Stimulated activated CD4-positive, alpha-beta T cell treated with anti-CD3 and anti-CD28 coated beads, Interleukin-12 subunit alpha, Interleukin-12 subunit beta, amount 100 ng/mL, for 4 hours (primary cell): ENCODE measurements at regions not wholly inside any gene's neighbourhood (a gene's known extent, or its start where the extent isn't known, plus 50 kb on each side); places are given as distances from the start of the nearest gene placed in this dataset.

ENCODE experiments used
- DNase-seq: peaks from one replicate; pipeline ENCODE4 v3.0.0-alpha.2; 2020

- DNase-seq, result no peak
Observed at GRCh38 chr14:28055008-28055407, 711.6 kb upstream of the FOXG1 start.

GRCh38 chr14:28057359-28058296, 709.0 kb upstream of the FOXG1 start:
- DNase-seq, result no peak

DNA sequence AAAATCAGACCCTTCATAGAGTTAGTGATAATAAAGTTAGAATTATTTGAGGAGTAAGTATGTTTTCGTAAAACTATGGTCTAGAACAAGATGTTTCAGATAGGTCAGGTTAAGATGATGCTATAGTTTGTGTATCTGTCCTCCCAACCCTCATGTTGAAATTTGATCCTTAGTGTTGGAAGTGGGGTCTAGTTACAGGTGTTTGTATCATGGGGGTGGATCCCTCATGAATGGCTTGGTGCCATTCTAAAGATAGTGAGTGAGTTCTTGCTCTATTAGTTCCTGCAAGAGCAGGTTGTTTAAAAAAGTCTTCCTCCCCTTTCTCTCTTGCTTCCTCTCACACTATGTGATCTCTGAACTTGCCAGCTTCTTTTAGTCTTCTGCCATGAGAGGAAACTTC, 707.3 kb upstream of the FOXG1 start:
- no peak for DNase-seq

GRCh38 chr14:28061006-28061405, 705.6 kb upstream of the FOXG1 start:
- DNase-seq, result no peak

DNA sequence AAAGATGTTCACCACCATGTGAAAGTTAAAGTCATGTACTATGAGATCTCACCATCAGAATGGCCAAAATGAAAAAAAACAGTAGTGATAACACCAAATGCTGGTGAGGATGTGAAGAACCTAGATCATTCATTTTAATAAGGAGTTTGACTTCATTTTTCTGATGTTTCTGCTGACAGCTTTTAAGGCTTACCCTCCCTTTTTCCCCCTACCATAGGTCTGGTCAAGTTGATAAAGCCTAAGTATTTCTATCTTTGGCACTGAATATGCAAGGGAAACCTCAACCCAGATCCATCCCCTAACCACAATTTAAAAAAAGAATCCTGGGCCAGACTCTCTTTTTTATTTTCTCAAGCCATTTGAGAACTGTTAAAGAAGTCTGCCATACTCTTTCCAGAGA, 689.6 kb upstream of the FOXG1 start:
- no peak for DNase-seq

DNA sequence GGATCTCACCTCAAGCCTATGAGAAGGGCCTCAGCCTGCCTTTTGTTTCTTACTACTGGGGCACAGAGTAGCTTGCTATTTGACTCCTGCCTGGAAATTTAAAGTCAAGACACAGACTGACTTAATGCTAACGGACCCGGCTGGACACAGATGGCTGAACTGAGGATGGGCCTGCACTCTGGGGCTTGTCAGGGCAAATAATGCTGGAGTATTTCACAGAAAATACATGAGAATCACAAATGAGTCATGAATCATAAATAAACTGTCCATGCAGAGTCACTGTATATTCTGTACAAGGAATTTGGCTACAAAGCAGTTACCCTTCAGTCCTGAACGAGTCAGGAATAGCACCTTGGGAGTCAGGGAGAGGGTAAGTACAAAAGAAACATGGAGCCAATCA, 683.2 kb upstream of the FOXG1 start:
- DNase-seq, result no peak

DNA sequence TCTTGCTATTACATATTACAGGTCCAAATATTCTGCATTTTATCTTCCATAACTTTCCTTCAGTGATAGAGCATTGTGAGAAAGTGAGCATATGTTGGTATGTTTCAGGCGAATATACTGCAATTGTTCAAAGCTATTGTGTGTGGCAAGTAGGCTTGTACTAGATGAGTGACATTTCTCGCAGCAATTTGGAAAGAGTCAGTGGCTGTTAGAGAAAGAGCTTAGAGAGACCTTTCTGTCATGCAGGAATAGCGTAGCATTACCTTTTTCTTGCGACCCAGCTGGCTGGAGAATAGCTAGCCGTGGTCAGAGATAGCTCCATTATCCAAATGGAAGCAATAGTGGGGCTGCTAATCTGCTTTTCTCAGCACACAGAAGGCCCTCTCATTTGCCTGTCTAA, 678.5 kb upstream of the FOXG1 start:
- DNase-seq, result no peak

- no peak for DNase-seq
Observed at GRCh38 chr14:28097585-28097984, 669.0 kb upstream of the FOXG1 start.

GRCh38 chr14:28098856-28099255, 667.7 kb upstream of the FOXG1 start:
- DNase-seq, result no peak

DNA sequence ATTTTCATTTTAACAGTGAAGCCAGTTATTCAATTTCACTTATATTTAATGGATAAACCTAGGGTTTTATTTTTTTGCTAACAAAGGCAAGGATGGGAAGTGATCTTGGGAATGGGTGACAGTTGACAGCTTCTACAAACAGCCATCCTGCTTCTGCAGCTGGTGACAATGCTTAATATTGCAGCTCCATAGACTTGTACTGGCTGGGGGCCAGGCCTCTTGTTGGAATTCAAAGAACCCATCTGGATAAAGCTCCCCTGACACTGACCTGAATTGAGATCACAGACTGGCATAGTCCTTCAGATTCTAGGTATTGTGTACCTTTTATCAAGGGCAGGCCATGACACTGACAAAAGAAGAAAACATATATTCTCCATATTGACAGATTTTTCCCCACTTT, 664.6 kb upstream of the FOXG1 start:
- no peak for DNase-seq

GRCh38 chr14:28102814-28103213, 663.8 kb upstream of the FOXG1 start:
- DNase-seq, result no peak

DNA sequence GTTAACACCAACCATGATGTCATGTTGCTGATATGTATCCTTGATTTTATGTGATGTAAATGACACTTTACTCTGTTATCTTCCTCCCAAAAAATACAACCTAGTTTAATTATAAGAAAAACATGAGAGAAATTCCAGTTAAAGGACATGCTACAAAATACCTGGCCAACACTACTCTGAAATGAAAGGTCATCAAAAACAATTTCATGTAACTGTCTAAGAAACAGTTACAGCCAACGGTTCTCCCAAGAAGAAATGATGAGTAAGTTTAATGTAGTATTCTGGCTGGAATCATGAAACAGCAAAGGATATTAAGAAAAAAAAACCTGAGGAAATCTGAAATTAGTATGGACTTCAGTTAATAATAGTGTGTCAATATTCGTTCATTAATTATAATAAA, 653.3 kb upstream of the FOXG1 start:
- no peak for DNase-seq

DNA sequence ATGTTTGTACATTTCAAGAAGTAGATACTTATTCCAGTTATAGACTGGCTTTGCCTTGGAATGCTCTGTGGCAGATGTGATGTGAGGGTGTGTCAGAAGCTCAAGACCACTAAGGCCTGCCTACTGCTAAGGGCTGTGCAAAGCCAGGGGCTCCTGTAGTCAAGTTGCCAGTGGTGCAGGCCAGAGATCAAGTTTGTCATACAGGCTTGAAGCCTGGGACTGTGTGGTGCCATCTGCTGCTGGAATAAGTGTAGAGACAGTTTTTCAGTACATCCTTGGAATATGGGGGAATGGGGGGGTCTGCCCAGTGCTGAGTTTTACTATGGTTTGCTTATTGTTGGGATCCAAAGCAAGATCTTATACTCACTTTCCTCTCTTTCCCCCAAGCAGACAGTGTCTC, 649.9 kb upstream of the FOXG1 start:
- no peak for DNase-seq

- DNase-seq, result no peak
Observed at GRCh38 chr14:28119849-28120248, 646.7 kb upstream of the FOXG1 start.

GRCh38 chr14:28120391-28120790, 646.2 kb upstream of the FOXG1 start:
- DNase-seq, result no peak

DNA sequence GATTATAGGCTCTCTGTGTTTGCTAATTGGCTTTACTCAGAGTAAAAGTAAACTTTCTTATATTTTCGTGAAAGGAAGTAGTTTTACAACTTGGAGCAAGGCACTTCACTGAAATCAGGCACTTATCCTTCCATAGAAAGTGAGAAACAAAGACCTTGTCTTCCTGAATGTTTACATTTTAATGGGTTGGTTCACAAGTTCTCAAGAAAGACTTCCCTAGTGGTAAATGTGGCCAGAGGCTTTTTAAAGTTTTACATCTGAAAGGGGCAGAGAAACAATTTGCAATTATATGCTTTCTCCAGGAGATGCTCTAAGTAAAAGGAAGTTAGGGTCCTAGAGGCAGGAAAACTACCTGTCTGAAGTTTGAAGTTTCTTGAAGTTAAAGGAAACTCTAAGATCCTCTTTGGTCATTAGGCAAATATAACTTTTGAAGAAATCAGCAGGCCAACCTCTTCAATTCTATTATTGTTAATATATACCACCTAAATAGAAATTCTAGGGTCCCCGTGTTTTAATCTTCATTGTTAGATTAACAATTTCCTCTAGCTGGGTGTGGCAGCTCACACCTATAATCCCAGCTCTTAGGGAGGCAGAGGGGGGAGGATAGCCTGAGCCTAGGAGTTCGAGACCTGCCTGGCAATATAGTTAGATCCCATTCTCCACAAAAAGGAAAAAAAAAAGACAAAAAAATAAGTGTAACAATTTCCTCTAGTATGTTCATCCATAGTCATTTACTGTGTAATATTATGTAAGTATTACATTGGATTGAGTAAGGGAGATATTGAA, 644.9 kb upstream of the FOXG1 start:
- DNase-seq, result no peak

DNA sequence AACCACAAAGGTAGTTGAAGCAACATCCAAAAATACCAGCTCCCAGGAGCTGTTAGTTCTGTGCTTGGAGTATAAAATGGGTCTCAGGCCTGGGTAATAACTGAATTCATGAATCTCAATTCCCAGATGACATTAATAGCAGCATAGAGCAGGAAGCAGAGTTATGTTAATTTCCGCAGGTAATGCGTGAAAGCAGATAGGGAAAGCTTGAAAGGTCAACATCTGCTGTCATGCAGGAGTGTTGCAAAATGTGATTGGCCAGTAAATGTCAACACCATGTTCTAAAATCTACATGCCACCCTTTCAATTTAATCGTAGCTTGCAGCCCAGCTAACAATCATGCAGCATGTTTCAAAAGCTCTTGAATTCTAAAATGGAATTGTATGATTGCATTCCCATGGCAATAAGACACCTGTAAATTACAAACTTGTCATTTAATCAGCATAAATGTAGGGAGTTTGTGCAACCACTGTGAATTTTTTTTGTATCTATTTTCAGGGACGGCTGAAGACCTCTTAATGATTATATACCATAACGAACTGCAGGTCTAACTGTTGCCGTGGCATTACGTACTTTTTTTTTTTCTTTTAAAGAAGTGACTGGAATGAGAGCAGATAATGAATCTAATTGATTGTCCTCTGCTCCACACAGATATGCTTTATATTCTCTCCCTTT, 635.8 kb upstream of the FOXG1 start:
- DNase-seq, result no peak

DNA sequence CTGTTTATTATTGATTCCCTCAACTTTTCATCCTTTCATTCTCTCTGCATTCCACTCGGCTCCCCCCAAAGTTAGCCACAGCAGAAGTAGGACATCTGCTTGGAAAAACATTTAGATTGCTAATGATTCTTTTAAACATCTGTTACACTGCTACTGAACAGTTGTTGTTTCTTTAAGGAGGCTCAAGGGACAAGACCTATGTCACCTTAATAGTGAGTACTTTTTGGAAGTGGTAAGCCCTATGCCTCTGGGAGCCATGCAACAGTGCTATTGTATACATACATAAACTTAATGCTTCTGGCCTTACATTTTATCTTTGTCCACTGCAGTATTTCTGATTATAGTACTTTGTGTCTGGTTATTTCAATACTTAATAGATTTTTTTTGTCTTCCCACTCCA, 628.2 kb upstream of the FOXG1 start:
- DNase-seq, result no peak

DNA sequence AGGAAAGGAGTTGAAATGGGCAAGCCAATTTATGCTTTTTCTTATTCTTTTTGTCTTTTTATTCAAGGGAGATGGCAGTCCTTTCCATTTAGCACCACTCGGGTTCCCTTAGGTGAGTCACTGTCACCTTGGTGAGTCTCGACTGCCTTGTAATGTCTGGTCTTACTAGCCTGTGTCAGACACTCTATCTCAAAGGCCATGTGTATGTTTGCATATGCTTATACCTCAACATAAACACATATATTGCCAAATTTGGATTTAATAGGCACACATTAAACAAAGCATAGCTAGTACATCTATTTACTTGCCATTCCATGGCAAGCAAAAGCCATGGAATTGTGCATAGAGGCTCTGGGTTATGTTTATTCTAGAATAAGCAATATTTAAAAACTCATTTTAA, 624.9 kb upstream of the FOXG1 start:
- DNase-seq, result no peak

DNA sequence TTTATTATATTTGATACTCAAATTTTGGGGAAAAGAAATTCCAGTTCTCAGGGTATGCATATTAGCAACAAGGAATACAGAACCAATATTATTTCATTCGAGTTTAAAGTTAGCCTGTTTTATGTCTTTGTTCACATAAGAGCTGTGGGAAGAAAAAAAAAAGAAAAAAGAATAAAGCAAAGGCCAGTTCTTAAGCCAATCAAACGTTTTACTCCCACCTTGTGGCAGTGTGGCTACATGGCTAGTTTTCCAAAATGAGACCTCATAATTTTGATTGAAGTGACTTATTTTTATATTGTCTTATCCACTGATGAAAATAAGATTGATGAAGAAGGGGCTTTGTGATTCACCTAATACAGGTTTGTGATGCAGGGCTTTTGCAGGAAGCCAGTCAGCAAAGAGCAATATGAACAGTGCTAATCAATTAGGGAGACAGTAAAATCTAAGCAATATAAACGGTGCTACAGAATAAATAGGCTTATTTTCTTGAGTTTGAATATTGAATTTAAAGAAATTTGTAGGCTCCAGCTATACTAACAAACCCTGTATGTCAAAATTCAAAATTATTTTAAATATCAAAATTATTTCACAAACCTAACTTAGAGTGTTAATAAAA, 624.1 kb upstream of the FOXG1 start:
- no peak for DNase-seq

GRCh38 chr14:28143316-28143715, 623.3 kb upstream of the FOXG1 start:
- DNase-seq, result no peak

DNA sequence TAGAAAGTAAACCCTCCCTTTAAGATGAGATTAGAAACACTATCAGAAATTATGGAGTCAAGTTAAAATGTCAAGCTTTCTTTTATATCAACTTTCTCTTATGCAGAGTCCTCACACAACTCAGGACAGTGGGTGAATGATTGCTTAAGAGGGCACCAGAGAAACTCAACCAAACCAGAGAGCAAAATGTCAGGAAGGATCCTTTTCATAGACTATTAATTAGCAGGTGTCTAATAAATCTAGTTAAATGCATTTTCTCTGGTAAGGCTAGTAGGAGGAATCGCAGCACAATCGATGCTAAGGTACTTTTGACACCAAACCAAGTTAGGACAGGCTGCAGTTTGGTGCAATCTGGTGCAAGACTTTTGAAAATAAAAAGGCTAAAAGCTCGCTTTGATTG, 614.7 kb upstream of the FOXG1 start:
- DNase-seq, result no peak

GRCh38 chr14:28152453-28153044, 614.0 kb upstream of the FOXG1 start:
- DNase-seq, result no peak
